Upper lobe of right lung (tissue), 1 donor: ENCODE measurements at regions not wholly inside any gene's neighbourhood (a gene's known extent, or its start where the extent isn't known, plus 50 kb on each side); places are given as distances from the start of the nearest gene placed in this dataset.

Source experiments
- ATAC-seq: fragments of 200-7000 bp; cut with Tn5 transposase; one replicate; pipeline ENCODE4 v1.9.1; 2020; ENCODE audit warnings: mild to moderate bottlenecking, moderate library complexity
- DNase-seq: peaks from one replicate; pipeline ENCODE4 v3.0.0-alpha.2; 2020
- H3K27ac ChIP-seq: fragments of 200-600 bp; one replicate; pipeline ENCODE4 v1.8.0; 2022
- H3K27me3 ChIP-seq: fragments of 200-600 bp; one replicate; pipeline ENCODE4 v1.8.0; 2022; ENCODE audit warnings: mild to moderate bottlenecking
- H3K36me3 ChIP-seq: fragments of 200-600 bp; one replicate; pipeline ENCODE4 v1.8.0; 2022
- H3K4me1 ChIP-seq: fragments of 200-600 bp; one replicate; pipeline ENCODE4 v1.8.0; 2022
- H3K4me3 ChIP-seq: fragments of 200-600 bp; one replicate; pipeline ENCODE4 v1.8.0; 2022; ENCODE audit warnings: mild to moderate bottlenecking
- H3K9me3 ChIP-seq: fragments of 200-600 bp; one replicate; pipeline ENCODE4 v1.8.0; 2022
- CTCF ChIP-seq: fragments of 200-600 bp; IDR thresholded peaks from one replicate; pipeline ENCODE4 v1.8.0; 2022; ENCODE audit warnings: antibody characterized with exemption
- intact Hi-C: fragments of 100-400 bp; cut with DNase I; formaldehyde crosslinking; loops from one replicate; pipeline ENCODE4 v1.11.0; 2022
- donor health status: DM: no; HTN: yes; CAD: no; lungs with severe emphysema.

GRCh38 chr20:53828088-53828681 is 234.5 kb upstream of the ZNF217 start:
- ATAC-seq (peak; percentile 11), DNase-seq (no peak)
- peak overlapping the region; percentile 30 for H3K4me3 ChIP-seq
- TF ChIP-seq CTCF: no peak
- peaks cover 26% of the 10 kb centered on the region for H3K4me1 ChIP-seq
- H3K27me3 ChIP-seq: no peaks in the 10 kb centered on the region
- no peaks in the 10 kb centered on the region for H3K36me3 ChIP-seq
- H3K27ac ChIP-seq: peak overlapping the region; percentile 87
- intact Hi-C loops: no loop called here
- no peaks in the 10 kb centered on the region for H3K9me3 ChIP-seq

GRCh38 chr20:53827292-53828087 is 233.9 kb upstream of the ZNF217 start:
- TF ChIP-seq CTCF: no peak
- ATAC-seq (no peak), DNase-seq (no peak)
- Histone ChIP-seq H3K27me3 (no peaks in the 10 kb centered on the region), H3K27ac (peak overlapping the region; percentile 87), H3K4me1 (peaks cover 26% of the 10 kb centered on the region), H3K4me3 (no peak overlapping the region), H3K9me3 (no peaks in the 10 kb centered on the region), H3K36me3 (no peaks in the 10 kb centered on the region)
- intact Hi-C loops: no loop called here

DNA sequence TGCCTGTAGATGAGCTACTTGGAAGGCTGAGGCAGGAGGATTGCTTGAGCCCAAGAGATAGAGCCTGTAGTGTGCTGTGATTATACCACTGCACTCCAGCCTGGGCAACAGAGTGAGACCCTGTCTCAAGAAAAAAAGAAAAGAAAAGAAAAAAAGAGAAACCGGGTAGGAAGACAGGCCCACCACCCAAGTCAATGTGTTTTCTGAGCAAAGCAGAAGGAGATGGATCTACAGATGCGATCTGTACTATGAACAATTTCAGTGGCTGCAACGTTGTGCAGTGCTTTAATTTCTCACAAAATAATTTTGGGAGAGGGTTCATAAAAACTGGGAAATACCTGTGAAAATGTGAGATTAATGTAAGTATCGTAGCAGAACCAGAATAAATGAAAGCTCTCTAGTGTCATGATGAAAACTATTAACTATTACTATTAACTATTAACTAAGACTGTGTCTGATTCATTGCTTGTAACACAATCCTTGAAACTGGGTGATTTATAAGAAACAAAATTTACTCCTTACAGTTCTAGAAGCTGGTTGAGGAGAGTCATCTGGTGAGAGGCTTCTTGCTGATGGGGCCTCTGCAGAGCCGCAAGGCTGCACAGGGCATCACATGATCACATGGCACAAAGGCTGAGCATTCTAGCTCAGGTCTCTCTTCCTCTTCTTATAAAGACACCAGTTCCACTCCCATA is 233.1 kb upstream of the ZNF217 start:
- no peak overlapping the region for H3K27ac ChIP-seq
- no peak overlapping the region for H3K4me3 ChIP-seq
- H3K36me3 ChIP-seq: no peaks in the 10 kb centered on the region
- H3K27me3 ChIP-seq: no peaks in the 10 kb centered on the region
- ATAC-seq (peak; percentile 68), DNase-seq (no peak)
- H3K4me1 ChIP-seq: peaks cover 26% of the 10 kb centered on the region
- intact Hi-C loops: no loop called here
- H3K9me3 ChIP-seq: no peaks in the 10 kb centered on the region
- no peak for TF ChIP-seq CTCF

- TF ChIP-seq CTCF: no peak
- Histone ChIP-seq H3K4me3 (no peak overlapping the region), H3K9me3 (no peaks in the 10 kb centered on the region), H3K4me1 (peaks cover 26% of the 10 kb centered on the region), H3K36me3 (no peaks in the 10 kb centered on the region), H3K27ac (no peak overlapping the region), H3K27me3 (no peaks in the 10 kb centered on the region)
- no peak for DNase-seq
- no peak for ATAC-seq
- intact Hi-C loops: no loop called here
Observed at GRCh38 chr20:53826090-53826489, 232.5 kb upstream of the ZNF217 start.

DNA sequence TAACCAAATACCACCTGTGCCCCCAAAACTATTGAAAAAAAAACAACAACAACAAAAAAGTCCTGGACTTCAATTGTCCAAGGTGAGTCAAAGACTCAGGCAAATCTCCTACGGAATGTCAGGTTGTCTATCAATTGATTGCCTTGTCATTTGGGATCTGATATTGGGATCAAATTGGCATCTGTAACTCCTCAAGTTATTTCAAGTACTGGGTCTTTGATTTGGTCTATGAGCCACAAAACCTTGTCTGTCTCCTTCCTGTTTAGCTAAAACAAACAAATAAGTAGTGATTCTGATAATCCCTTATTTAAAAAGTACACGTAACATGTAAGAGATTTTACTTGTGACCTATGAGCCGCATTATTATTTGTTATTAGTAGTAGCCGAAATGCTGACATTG is 231.6 kb upstream of the ZNF217 start:
- intact Hi-C loops: no loop called here
- ATAC-seq (no peak), DNase-seq (no peak)
- Histone ChIP-seq H3K36me3 (no peaks in the 10 kb centered on the region), H3K27me3 (no peaks in the 10 kb centered on the region), H3K27ac (no peak overlapping the region), H3K9me3 (no peaks in the 10 kb centered on the region), H3K4me3 (no peak overlapping the region), H3K4me1 (peaks cover 21% of the 10 kb centered on the region)
- TF ChIP-seq CTCF: no peak
